ENCODE measurements at regions not wholly inside any gene's neighbourhood (a gene's known extent, or its start where the extent isn't known, plus 50 kb on each side); places are given as distances from the start of the nearest gene placed in this dataset.

- ChIA-PET POLR2A (interaction anchor here (0.6 to 2.0 kb wide), 6 partner anchors 9 to 889 kb away, joined by 3 to 6 read pairs (median 4); partner anchors contain the start of gene HBP1), CTCF (interaction anchor here (1.0 to 2.3 kb wide), 3 partner anchors 10 to 240 kb away, joined by 3 to 16 read pairs (median 3); no protein-coding TSS in a partner anchor)
- Mint-ChIP-seq H3K9me3 (no peaks in the 10 kb centered on the region), H3K36me3 (ENCODE audit: low read depth) (no peaks in the 10 kb centered on the region), H3K27ac (peak overlapping the region; percentile 89), H3K27me3 (no peaks in the 10 kb centered on the region), H3K4me1 (peaks cover 39% of the 10 kb centered on the region), H3K4me3 (peak overlapping the region; percentile 39)
- no peak for TF ChIP-seq CTCF (IDR thresholded peaks at IDR 0.05)
- intact Hi-C loops (cut with micrococcal nuclease), result loop anchor here (1.0 to 5.0 kb wide), 6 partner anchors 11 to 616 kb away; partner anchors contain the start of genes HBP1, NAMPT and PIK3CG
- ATAC-seq (ENCODE audit: low read depth) (peak; percentile 92), DNase-seq (peak; percentile 27)
These were observed 108.1 kb downstream of the CCDC71L start for GRCh38 chr7:106552645-106553445.

- Mint-ChIP-seq H3K27ac (peak overlapping the region; percentile 89), H3K27me3 (no peaks in the 10 kb centered on the region)
- CTCF ChIA-PET, result interaction anchor here (2.3 kb wide), 1 partner anchor 9 kb away, joined by 16 read pairs; no protein-coding TSS in a partner anchor
These were observed 109.0 kb downstream of the CCDC71L start for GRCh38 chr7:106551936-106552335.

GRCh38 chr7:106548491-106548890 is 112.5 kb downstream of the CCDC71L start:
- intact Hi-C loops (cut with micrococcal nuclease), result no loop called here
- Mint-ChIP-seq H3K4me1 (peaks cover 21% of the 10 kb centered on the region), H3K36me3 (ENCODE audit: low read depth) (no peaks in the 10 kb centered on the region), H3K27me3 (no peaks in the 10 kb centered on the region), H3K27ac (no peak overlapping the region), H3K9me3 (no peaks in the 10 kb centered on the region), H3K4me3 (no peak overlapping the region)
- DNase-seq, result no peak
- no peak for ATAC-seq (ENCODE audit: low read depth)
- ChIA-PET CTCF (interaction anchor here (1.9 kb wide), 1 partner anchor 188 kb away, joined by 11 read pairs; no protein-coding TSS in a partner anchor), POLR2A (no interaction called here)
- no peak for TF ChIP-seq CTCF (IDR thresholded peaks at IDR 0.05)

More at GRCh38 chr7:106551936-106552335, 109.0 kb downstream of the CCDC71L start:
- Mint-ChIP-seq H3K9me3 (no peaks in the 10 kb centered on the region), H3K4me1 (peaks cover 39% of the 10 kb centered on the region), H3K36me3 (ENCODE audit: low read depth) (no peaks in the 10 kb centered on the region), H3K4me3 (no peak overlapping the region)
- ATAC-seq (ENCODE audit: low read depth), result no peak
- intact Hi-C loops (cut with micrococcal nuclease), result loop anchor here (1.0 to 5.0 kb wide), 6 partner anchors 10 to 617 kb away; partner anchors contain the start of genes HBP1, NAMPT and PIK3CG
- no peak for TF ChIP-seq CTCF (IDR thresholded peaks at IDR 0.05)
- POLR2A ChIA-PET, result interaction anchor here (0.5 to 2.0 kb wide), 4 partner anchors 166 to 1908 kb away, joined by 4 to 6 read pairs (median 4); partner anchors contain the start of genes HBP1 and SYPL1
- no peak for DNase-seq

GRCh38 chr7:106545275-106545674 is 115.7 kb downstream of the CCDC71L start:
- H3K36me3 Mint-ChIP-seq (ENCODE audit: low read depth), result no peaks in the 10 kb centered on the region
- no peaks in the 10 kb centered on the region for H3K9me3 Mint-ChIP-seq
- no peak overlapping the region for H3K4me3 Mint-ChIP-seq
- H3K27me3 Mint-ChIP-seq, result peaks cover 2% of the 10 kb centered on the region
- no peak overlapping the region for H3K27ac Mint-ChIP-seq
- no peak for DNase-seq
- peaks cover 4% of the 10 kb centered on the region for H3K4me1 Mint-ChIP-seq
- no peak for TF ChIP-seq CTCF (IDR thresholded peaks at IDR 0.05)
- ChIA-PET CTCF (interaction anchor here (2.7 to 10.0 kb wide), 3 partner anchors 114 to 191 kb away, joined by 8 to 166 read pairs (median 67); partner anchors contain the start of gene CCDC71L), POLR2A (no interaction called here)
- intact Hi-C loops (cut with micrococcal nuclease), result no loop called here
- no peak for ATAC-seq (ENCODE audit: low read depth)
